IPS DF 4.7 (cell line): ENCODE measurements at regions not wholly inside any gene's neighbourhood (a gene's known extent, or its start where the extent isn't known, plus 50 kb on each side); places are given as distances from the start of the nearest gene placed in this dataset.

ENCODE experiments used
- DNase-seq: peaks from one replicate; pipeline ENCODE4 v3.0.0-alpha.2; 2013; ENCODE audit warnings: low spot score; ENCODE audit errors: extremely low read depth

GRCh38 chr7:98679741-98680140 lies 62.7 kb downstream of the NPTX2 start:
- DNase-seq = no peak

GRCh38 chr7:98681511-98681910 lies 64.4 kb downstream of the NPTX2 start:
- DNase-seq = no peak

- no peak for DNase-seq
Measured at GRCh38 chr7:98681951-98682350, 64.9 kb downstream of the NPTX2 start.

- no peak for DNase-seq
Measured at GRCh38 chr7:98683514-98683913, 66.4 kb downstream of the NPTX2 start.

GRCh38 chr7:98685541-98685940 lies 68.5 kb downstream of the NPTX2 start:
- no peak for DNase-seq

- no peak for DNase-seq
Measured at GRCh38 chr7:98686466-98687080, 69.5 kb downstream of the NPTX2 start.

- no peak for DNase-seq
Measured at GRCh38 chr7:98687111-98687751, 70.1 kb downstream of the NPTX2 start.

- DNase-seq = no peak
Measured at GRCh38 chr7:98691619-98692018, 74.5 kb downstream of the NPTX2 start.

GRCh38 chr7:98697083-98697482 lies 80.0 kb downstream of the NPTX2 start:
- DNase-seq = no peak

- no peak for DNase-seq
Measured at GRCh38 chr7:98697485-98698240, 80.6 kb downstream of the NPTX2 start.

GRCh38 chr7:98698976-98699375 lies 81.9 kb downstream of the NPTX2 start:
- no peak for DNase-seq

- DNase-seq = no peak
Measured at GRCh38 chr7:98700533-98700932, 83.4 kb downstream of the NPTX2 start.

GRCh38 chr7:98701372-98701771 lies 84.3 kb downstream of the NPTX2 start:
- no peak for DNase-seq

GRCh38 chr7:98702021-98702420 lies 84.9 kb downstream of the NPTX2 start:
- no peak for DNase-seq

GRCh38 chr7:98703916-98704315 lies 86.8 kb downstream of the NPTX2 start:
- DNase-seq = no peak

GRCh38 chr7:98705626-98706025 lies 88.5 kb downstream of the NPTX2 start:
- no peak for DNase-seq

- DNase-seq = no peak
Measured at GRCh38 chr7:98707076-98707475, 90.0 kb downstream of the NPTX2 start.

GRCh38 chr7:98711945-98712344 lies 94.9 kb downstream of the NPTX2 start:
- DNase-seq = no peak

- no peak for DNase-seq
Measured at GRCh38 chr7:98713165-98713810, 96.2 kb downstream of the NPTX2 start.

GRCh38 chr7:98719396-98719795 lies 102.3 kb downstream of the NPTX2 start:
- no peak for DNase-seq

GRCh38 chr7:98722402-98722801 lies 105.3 kb downstream of the NPTX2 start:
- DNase-seq = no peak

GRCh38 chr7:98724591-98724990 lies 107.5 kb downstream of the NPTX2 start:
- no peak for DNase-seq
